GM12878 (cell line): ENCODE measurements at regions not wholly inside any gene's neighbourhood (a gene's known extent, or its start where the extent isn't known, plus 50 kb on each side); places are given as distances from the start of the nearest gene placed in this dataset.

Experiments used
- ATAC-seq: fragments of 200-7000 bp; cut with Tn5 transposase; 3 replicates; pipeline ENCODE4 v1.9.1; 2020; ENCODE audit warnings: mild to moderate bottlenecking, moderate library complexity
- BruUV-seq: library from RNA; stranded (reverse); fragments of 400-500 nt; replicated peaks from 2 replicates; lab custom pipeline; 2021; lab: Mats Ljungman, UMichigan
- CTCF ChIA-PET: fragments of 300-600 bp; sonication (Branson Sonifier 250); formaldehyde crosslinking; extraction: SDS; loops from one replicate; lab custom pipeline; 2021; ENCODE audit warnings: inconsistent platforms; lab: Yijun Ruan, JAX
- POLR2A ChIA-PET: fragments of 350-600 bp; formaldehyde crosslinking; extraction: SDS; loops from one replicate; lab custom pipeline; 2021; ENCODE audit warnings: inconsistent platforms; lab: Charles Lee
- RAD21 ChIA-PET: fragments of 300-600 bp; sonication (Branson Sonifier 250); formaldehyde crosslinking; loops from one replicate; lab custom pipeline; 2023; ENCODE audit warnings: antibody characterized with exemption; ENCODE audit not compliant: unreplicated experiment; lab: Charles Lee
- SMC1A ChIA-PET: fragments of 300-600 bp; sonication (Branson Sonifier 250); formaldehyde crosslinking; loops from one replicate; lab custom pipeline; 2023; ENCODE audit not compliant: unreplicated experiment, uncharacterized antibody; lab: Charles Lee
- DNase-seq: peaks from one replicate; pipeline ENCODE4 v3.0.0-alpha.2; 2011; ENCODE audit warnings: low read depth, low spot score
- FAIRE-seq: peaks from 3 replicates; lab custom pipeline; 2011; peaks lifted over from hg19 to GRCh38; lab: Jason Lieb, UNC
- H2AFZ ChIP-seq: 2 replicates; pipeline ENCODE4 v1.6.0; 2011; ENCODE audit warnings: low read depth, low read length, control low read depth; ENCODE audit not compliant: control insufficient read depth
- H3K27ac ChIP-seq: 2 replicates; pipeline ENCODE4 v1.5.1; 2011; ENCODE audit warnings: control low read depth; ENCODE audit not compliant: control insufficient read depth, insufficient read depth
- H3K27me3 ChIP-seq, 2 experiments: replicated peaks in 1 of 2; 2 replicates each; pipeline versions ENCODE4 v1.6.0 to v1.6.1; 2011; ENCODE audit warnings: low read length in 1 of 2; ENCODE audit not compliant: control insufficient read depth in 2 of 2, insufficient read depth in 2 of 2
- H3K36me3 ChIP-seq, 2 experiments: 2 replicates each; pipeline ENCODE4 v1.5.1; 2011; ENCODE audit warnings: low read length in 1 of 2; ENCODE audit not compliant: control insufficient read depth in 2 of 2, insufficient read depth in 2 of 2
- H3K4me1 ChIP-seq: 2 replicates; pipeline ENCODE4 v1.6.1; 2011; ENCODE audit warnings: mild to moderate bottlenecking, low read length, moderate library complexity, mixed read lengths; ENCODE audit not compliant: control insufficient read depth, insufficient read depth
- H3K4me2 ChIP-seq: 2 replicates; pipeline ENCODE4 v1.6.0; 2011; ENCODE audit warnings: control low read depth; ENCODE audit not compliant: control insufficient read depth, insufficient read depth
- H3K4me3 ChIP-seq: fragments of 200-600 bp; sonication (generic); 2 replicates; pipeline ENCODE4 v1.5.1; 2016
- H3K79me2 ChIP-seq: 2 replicates; pipeline ENCODE4 v1.6.0; 2011; ENCODE audit warnings: low read length; ENCODE audit not compliant: control insufficient read depth, insufficient read depth
- H3K9ac ChIP-seq: 2 replicates; pipeline ENCODE4 v1.8.0; 2011; ENCODE audit warnings: low read length, control low read depth, mixed read lengths; ENCODE audit not compliant: control insufficient read depth, insufficient read depth
- H3K9me3 ChIP-seq: replicated peaks from 3 replicates; pipeline ENCODE4 v1.5.1; 2011; ENCODE audit warnings: mild to moderate bottlenecking, low read length; ENCODE audit not compliant: control insufficient read depth, insufficient read depth
- H4K20me1 ChIP-seq: 2 replicates; pipeline ENCODE4 v1.6.0; 2011; ENCODE audit not compliant: control insufficient read depth, insufficient read depth
- CHD4 ChIP-seq: fragments of 200-600 bp; sonication (generic); IDR thresholded peaks from 2 replicates; pipeline ENCODE4 v1.6.1; 2016; ENCODE audit warnings: mild to moderate bottlenecking
- FOXM1 ChIP-seq: IDR thresholded peaks from 2 replicates; pipeline ENCODE4 v1.6.1; 2012; ENCODE audit warnings: low read depth, mild to moderate bottlenecking, inconsistent platforms, low read length, moderate library complexity
- HCFC1 ChIP-seq: fragments of 150-350 bp; IDR thresholded peaks from 2 replicates; pipeline ENCODE4 v1.6.1; 2014; ENCODE audit warnings: low read length
- HDAC2 ChIP-seq: fragments of 200-600 bp; sonication (generic); IDR thresholded peaks from 2 replicates; pipeline ENCODE4 v1.6.1; 2017
- HSF1 ChIP-seq: fragments of 150-350 bp; IDR thresholded peaks from 2 replicates; pipeline ENCODE4 v1.6.1; 2014; ENCODE audit warnings: mild to moderate bottlenecking, low read depth, low read length
- MLLT1 ChIP-seq: fragments of 450-650 bp; IDR thresholded peaks from 2 replicates; pipeline ENCODE4 v1.6.1; 2016; ENCODE audit warnings: mild to moderate bottlenecking
- TCF12 ChIP-seq: IDR thresholded peaks from 2 replicates; pipeline ENCODE4 v1.6.1; 2011; ENCODE audit warnings: low read depth, mild to moderate bottlenecking, low read length
- USF1 ChIP-seq: IDR thresholded peaks from 2 replicates; pipeline ENCODE4 v1.6.1; 2011; ENCODE audit warnings: borderline replicate concordance, low read depth, mild to moderate bottlenecking, moderate library complexity, mixed read lengths, low read length; ENCODE audit not compliant: insufficient read depth; ENCODE audit errors: extremely low read length
- YY1 ChIP-seq: IDR thresholded peaks from 2 replicates; pipeline ENCODE4 v1.6.1; 2011; ENCODE audit warnings: low read depth, mild to moderate bottlenecking, low read length
- ZNF207 ChIP-seq: fragments of 450-650 bp; IDR thresholded peaks from 2 replicates; pipeline ENCODE4 v1.6.1; 2014; ENCODE audit warnings: antibody characterized with exemption, mild to moderate bottlenecking, borderline replicate concordance
- WGBS: methylation state at CpG from one replicate; pipeline ENCODE4 v1.1.6; 2016; ENCODE audit warnings: low lambda C conversion rate; ENCODE audit not compliant: insufficient replicate concordance, insufficient coverage; ENCODE audit errors: missing lambda C conversion rate; 5-methylcytosine and 5-hydroxymethylcytosine counted together
- in situ Hi-C: fragments of 300-500 bp; cut with MboI; formaldehyde crosslinking; loops from 9 replicates; pipeline ENCODE4 v1.14.3; 2018; ENCODE audit warnings: mixed read lengths
- intact Hi-C: fragments of 100-400 bp; cut with micrococcal nuclease; formaldehyde crosslinking; loops from one replicate; pipeline ENCODE4 v1.14.2; 2022; ENCODE audit not compliant: unreplicated experiment

GRCh38 chr5:171664489-171664888 is 121.1 kb upstream of the SMIM23 start (continued):
- TF ChIP-seq FOXM1: no peak
- no peak for TF ChIP-seq YY1
- no peak for TF ChIP-seq USF1
- no peak for TF ChIP-seq ZNF207
- no peak for TF ChIP-seq MLLT1
- no peak for TF ChIP-seq HCFC1
- no peak for TF ChIP-seq TCF12
- no peak for TF ChIP-seq HSF1
- TF ChIP-seq CHD4: no peak

- Histone ChIP-seq H3K4me2 (no peak overlapping the region), H3K4me3 (no peak overlapping the region), H3K4me1 (no peaks in the 10 kb centered on the region), H3K9me3 (no peaks in the 10 kb centered on the region), H4K20me1 (no peaks in the 10 kb centered on the region), H3K36me3 (no peaks in the 10 kb centered on the region), H2AFZ (no peak overlapping the region), H3K27ac (no peak overlapping the region), H3K27me3 (no peaks in the 10 kb centered on the region; a peak in 1 of 4 replicates), H3K9ac (no peak overlapping the region), H3K79me2 (no peaks in the 10 kb centered on the region)
- no peak for TF ChIP-seq HDAC2
- CTCF ChIA-PET: no interaction called here
- BruUV-seq: no TSS peak
- POLR2A ChIA-PET: no interaction called here
- in situ Hi-C loops: no loop called here
- 14% methylated on average over 10 of the region's 10 CpGs for WGBS
- no peak for DNase-seq
- RAD21 ChIA-PET: no interaction called here
- ATAC-seq: no peak
- intact Hi-C loops: no loop called here
- SMC1A ChIA-PET: no interaction called here
- FAIRE-seq: no peak
Measured at GRCh38 chr5:171666815-171667214, 118.8 kb upstream of the SMIM23 start.
